NCI-H345 (cell line): ENCODE measurements at regions not wholly inside any gene's neighbourhood (a gene's known extent, or its start where the extent isn't known, plus 50 kb on each side); places are given as distances from the start of the nearest gene placed in this dataset.
"Not testable (repeated sequence)": the region's sequence is repeated elsewhere in the genome, so short reads cannot be mapped to it uniquely, and the experiment has no call there.

ENCODE experiments used
- DNase-seq: peaks from one replicate; lab custom pipeline; 2025; lab: John Stamatoyannopoulos, UW

- no peak for DNase-seq
Observed at GRCh38 chr4:85106166-85106565, 139.7 kb upstream of the WDFY3 start.

DNA sequence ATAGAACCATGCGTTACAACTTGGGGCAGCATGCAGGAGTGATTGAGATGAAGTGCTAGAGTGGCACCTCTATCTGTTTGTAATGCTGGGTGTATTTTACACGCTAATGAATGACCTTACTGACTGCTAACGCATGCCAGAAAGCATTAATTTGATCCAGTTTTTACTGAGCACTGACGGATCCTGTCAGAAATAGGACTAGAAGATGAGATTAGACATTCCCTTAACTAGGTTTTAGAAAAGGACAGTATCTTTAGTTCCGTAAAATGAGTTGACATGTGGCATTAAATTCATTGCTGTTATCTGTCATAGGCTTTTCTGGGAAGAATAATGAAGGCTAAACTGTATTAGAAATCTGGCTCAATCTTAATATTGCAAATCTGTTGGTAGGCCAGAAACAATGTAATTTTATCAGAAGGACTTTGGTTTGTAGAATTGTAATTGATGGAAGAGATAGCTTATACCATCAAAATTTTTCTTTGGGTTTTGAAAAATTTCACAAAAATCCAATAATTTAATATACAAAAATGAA, 140.4 kb upstream of the WDFY3 start:
- no peak for DNase-seq

DNA sequence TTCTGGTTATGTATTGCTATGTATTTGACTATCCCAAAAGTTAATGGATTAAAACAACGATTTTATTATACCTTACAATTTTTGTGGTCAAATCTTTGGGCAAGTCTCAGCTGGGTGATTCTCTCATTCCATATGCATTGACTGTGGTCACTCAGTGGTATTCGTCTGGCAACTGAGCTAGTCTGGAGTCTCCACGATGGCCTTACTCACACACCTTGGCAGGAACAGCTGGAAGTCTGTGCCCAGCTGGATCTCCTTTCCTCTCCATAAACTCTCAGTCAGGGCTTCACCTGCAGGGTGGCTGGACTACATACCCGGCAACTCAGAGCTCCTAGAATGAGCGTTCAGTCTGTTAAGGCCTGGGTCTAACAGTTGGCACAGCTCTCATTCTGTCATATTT, 141.1 kb upstream of the WDFY3 start:
- DNase-seq: no peak

- no peak for DNase-seq
Observed at GRCh38 chr4:85113706-85114105, 147.2 kb upstream of the WDFY3 start.

- no peak for DNase-seq
Observed at GRCh38 chr4:85114526-85114925, 148.0 kb upstream of the WDFY3 start.

GRCh38 chr4:85116008-85116407, 149.5 kb upstream of the WDFY3 start:
- DNase-seq: no peak

DNA sequence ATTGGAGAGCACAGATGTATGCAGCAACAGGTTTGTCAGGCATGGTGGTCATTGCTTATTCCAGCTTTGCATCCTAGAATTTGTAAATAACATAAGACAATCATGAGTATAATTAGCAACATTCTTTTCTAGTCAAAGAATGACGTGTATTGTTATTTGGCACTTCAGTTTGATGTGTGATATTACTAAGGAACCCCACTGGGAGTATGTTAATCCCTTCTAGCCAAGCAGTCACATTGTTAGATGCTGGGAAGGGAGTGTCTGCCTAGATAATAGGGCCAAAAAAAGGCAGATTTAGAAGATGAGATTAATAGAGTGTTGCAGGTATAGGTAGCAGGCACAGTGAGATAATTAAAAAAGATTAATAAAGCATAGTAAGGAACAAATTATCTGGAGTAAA, 159.2 kb upstream of the WDFY3 start:
- DNase-seq: no peak

GRCh38 chr4:85126991-85127591, 160.6 kb upstream of the WDFY3 start:
- no peak for DNase-seq

- DNase-seq: no peak
Observed at GRCh38 chr4:85127653-85128052, 161.2 kb upstream of the WDFY3 start.

- no peak for DNase-seq
Observed at GRCh38 chr4:85128246-85129204, 162.0 kb upstream of the WDFY3 start.

GRCh38 chr4:85129354-85130125, 163.1 kb upstream of the WDFY3 start:
- not testable (repeated sequence) for DNase-seq

DNA sequence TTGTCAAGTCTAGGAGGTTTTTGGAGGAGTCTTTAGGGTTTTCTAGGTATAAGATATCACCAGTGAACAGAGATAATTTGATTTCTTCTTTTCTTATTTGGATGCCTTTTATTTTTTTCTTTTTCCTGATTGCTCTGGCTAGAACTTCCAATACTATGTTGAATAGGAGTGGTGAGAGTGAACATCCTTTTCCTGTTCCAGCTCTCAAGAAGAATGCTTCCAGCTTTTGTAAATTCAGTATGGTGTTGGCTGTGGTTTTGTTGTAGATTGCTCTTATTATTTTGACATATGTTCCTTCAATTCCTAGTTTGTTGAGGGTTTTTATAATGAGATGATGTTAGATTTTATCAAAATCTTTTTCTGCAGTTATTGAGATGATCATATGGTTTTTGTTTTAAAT, 165.6 kb upstream of the WDFY3 start:
- no peak for DNase-seq

- DNase-seq: no peak
Observed at GRCh38 chr4:85132570-85132969, 166.1 kb upstream of the WDFY3 start.

DNA sequence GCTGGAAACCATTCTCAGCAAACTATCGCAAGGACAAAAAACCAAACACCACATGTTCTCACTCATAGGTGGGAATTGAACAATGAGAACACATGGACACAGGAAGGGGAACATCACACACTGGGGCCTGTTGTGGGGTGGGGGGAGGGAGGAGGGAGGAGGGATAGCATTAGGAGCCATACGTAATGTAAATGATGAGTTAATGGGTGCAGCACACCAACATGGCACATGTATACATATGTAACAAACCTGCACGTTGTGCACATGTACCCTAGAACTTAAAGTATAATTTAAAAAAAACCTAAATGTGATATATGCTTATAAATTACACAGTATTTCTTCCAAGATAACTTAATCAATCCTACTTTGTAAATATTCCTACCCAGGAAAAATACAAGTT, 173.3 kb upstream of the WDFY3 start:
- DNase-seq: not testable (repeated sequence)

GRCh38 chr4:85142451-85142850, 176.0 kb upstream of the WDFY3 start:
- no peak for DNase-seq

GRCh38 chr4:85147481-85148076, 181.1 kb upstream of the WDFY3 start:
- peak; percentile 71 for DNase-seq

DNA sequence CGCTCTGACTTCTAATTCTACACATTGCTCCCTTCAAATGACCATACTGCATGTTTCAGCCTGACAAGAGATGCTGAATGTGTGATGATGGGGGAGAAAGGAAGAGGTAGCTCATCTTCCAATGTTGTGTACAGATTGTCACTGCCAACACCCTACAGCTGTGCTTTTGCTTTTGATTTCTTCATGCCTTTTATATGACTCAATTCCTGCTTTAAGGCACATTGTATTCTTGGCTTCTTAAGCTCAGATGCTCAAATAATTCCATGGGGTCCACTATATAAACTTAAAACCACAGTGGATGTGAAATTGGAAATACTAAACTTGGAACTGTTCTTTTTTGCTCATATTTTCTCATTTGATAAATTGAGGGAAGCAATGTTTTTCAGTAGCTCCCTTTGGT, 183.2 kb upstream of the WDFY3 start:
- no peak for DNase-seq

DNA sequence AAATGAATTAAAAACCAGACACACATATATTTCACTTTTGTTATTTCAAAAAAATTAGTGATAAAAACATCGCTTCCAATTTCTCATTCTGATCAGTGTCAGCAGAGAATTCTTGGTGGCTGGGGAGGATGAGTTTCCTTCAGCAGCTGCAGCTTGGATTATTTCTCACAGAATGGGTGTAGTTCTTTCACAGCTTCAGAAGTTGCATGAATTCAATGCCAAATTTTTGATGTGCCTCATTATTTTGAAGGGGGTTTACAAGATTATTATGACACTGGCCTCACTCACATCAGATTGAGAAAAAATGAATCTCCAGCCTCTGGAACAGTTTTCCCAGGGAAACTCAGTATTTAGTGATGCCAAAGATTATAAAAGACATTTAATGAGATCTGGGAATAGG, 184.9 kb upstream of the WDFY3 start:
- no peak for DNase-seq

GRCh38 chr4:85151786-85152185, 185.3 kb upstream of the WDFY3 start:
- no peak for DNase-seq

DNA sequence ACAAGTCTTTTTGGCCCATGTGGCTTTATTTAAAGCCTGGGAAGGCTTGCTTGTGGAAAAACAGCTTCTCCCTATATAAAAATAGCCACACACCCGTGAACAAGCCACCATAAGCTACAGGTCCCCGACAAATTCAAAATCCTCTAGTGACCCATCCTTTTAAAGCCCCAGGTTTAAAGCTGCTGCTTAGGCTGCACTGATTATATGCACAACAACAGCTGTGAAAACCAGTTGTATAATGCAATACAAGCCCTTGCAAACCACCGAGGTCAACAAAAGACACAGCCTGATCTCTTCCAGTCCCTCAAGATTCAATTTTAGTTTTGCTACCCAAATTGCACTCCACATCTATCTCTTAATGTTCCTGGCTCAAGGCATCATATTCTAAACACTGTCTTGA, 186.0 kb upstream of the WDFY3 start:
- no peak for DNase-seq

GRCh38 chr4:85153221-85153620, 186.7 kb upstream of the WDFY3 start:
- DNase-seq: no peak

- DNase-seq: no peak
Observed at GRCh38 chr4:85154591-85154990, 188.1 kb upstream of the WDFY3 start.
